ENCODE measurements at regions not wholly inside any gene's neighbourhood (a gene's known extent, or its start where the extent isn't known, plus 50 kb on each side); places are given as distances from the start of the nearest gene placed in this dataset.

GRCh38 chr22:19641983-19642451 is 72.3 kb upstream of the SEPTIN5 start:
- TF ChIP-seq FOXM1 (IDR thresholded peaks at IDR 0.05; ENCODE audit: borderline replicate concordance, low read depth) (no peak), EGR1 (IDR thresholded peaks at IDR 0.05) (no peak), EP300 (IDR thresholded peaks at IDR 0.05; ENCODE audit: borderline replicate concordance) (no peak), CREB1 (IDR thresholded peaks at IDR 0.05; ENCODE audit: low read depth) (no peak)
